Sciatic nerve (tissue), 2 donors: ENCODE measurements at regions not wholly inside any gene's neighbourhood (a gene's known extent, or its start where the extent isn't known, plus 50 kb on each side); places are given as distances from the start of the nearest gene placed in this dataset.
"Not testable (repeated sequence)": the region's sequence is repeated elsewhere in the genome, so short reads cannot be mapped to it uniquely, and the experiment has no call there.

Source experiments
- ATAC-seq: fragments of 200-7000 bp; cut with Tn5 transposase; one replicate; pipeline ENCODE4 v1.9.1; 2020; ENCODE audit warnings: mild to moderate bottlenecking, moderate library complexity
- DNase-seq: peaks from one replicate; pipeline ENCODE4 v3.0.0-alpha.2; 2020; ENCODE audit warnings: low spot score
- intact Hi-C: fragments of 100-400 bp; cut with DNase I; formaldehyde crosslinking; loops from one replicate; pipeline ENCODE4 v1.14.2; 2022
- donor health status: DM: no; HTN: no; CAD: no.
- donor health status: DM: no; HTN: no; CAD: no.

GRCh38 chr10:52368725-52369124 is 54.6 kb downstream of the DKK1 start:
- intact Hi-C loops, result no loop called here
- no peak for DNase-seq
- no peak for ATAC-seq

- ATAC-seq, intact Hi-C loops, DNase-seq: not testable (repeated sequence)
These were observed 60.1 kb downstream of the DKK1 start for GRCh38 chr10:52374207-52374606.

GRCh38 chr10:52376694-52377354 is 62.7 kb downstream of the DKK1 start:
- DNase-seq (no peak), ATAC-seq (no peak)
- intact Hi-C loops, result no loop called here

GRCh38 chr10:52378124-52378523 is 64.0 kb downstream of the DKK1 start:
- DNase-seq (no peak), ATAC-seq (no peak)
- intact Hi-C loops, result no loop called here

GRCh38 chr10:52379287-52379686 is 65.2 kb downstream of the DKK1 start:
- intact Hi-C loops, result no loop called here
- ATAC-seq (no peak), DNase-seq (no peak)

GRCh38 chr10:52383088-52383487 is 69.0 kb downstream of the DKK1 start:
- DNase-seq (no peak), ATAC-seq (no peak)
- intact Hi-C loops, result no loop called here

GRCh38 chr10:52387744-52388143 is 73.7 kb downstream of the DKK1 start:
- ATAC-seq (no peak), DNase-seq (no peak)
- intact Hi-C loops, result no loop called here

GRCh38 chr10:52390388-52390787 is 76.3 kb downstream of the DKK1 start:
- intact Hi-C loops, result no loop called here
- ATAC-seq, result no peak

GRCh38 chr10:52391927-52392602 is 78.0 kb downstream of the DKK1 start:
- intact Hi-C loops, result no loop called here
- DNase-seq, result no peak
- ATAC-seq, result no peak

More at GRCh38 chr10:52390388-52390787, 76.3 kb downstream of the DKK1 start:
- DNase-seq, result no peak

GRCh38 chr10:52394246-52394645 is 80.2 kb downstream of the DKK1 start:
- DNase-seq, result no peak
- intact Hi-C loops, result no loop called here
- ATAC-seq, result no peak

GRCh38 chr10:52400562-52400961 is 86.5 kb downstream of the DKK1 start:
- no peak for ATAC-seq
- intact Hi-C loops, result no loop called here
- no peak for DNase-seq

- ATAC-seq, intact Hi-C loops, DNase-seq: not testable (repeated sequence)
These were observed 89.7 kb downstream of the DKK1 start for GRCh38 chr10:52403801-52404200.

GRCh38 chr10:52409195-52409594 is 95.1 kb downstream of the DKK1 start:
- ATAC-seq (no peak), DNase-seq (no peak)
- intact Hi-C loops, result no loop called here

GRCh38 chr10:52409928-52410327 is 95.8 kb downstream of the DKK1 start:
- no peak for ATAC-seq
- no peak for DNase-seq
- intact Hi-C loops, result no loop called here

GRCh38 chr10:52410916-52411315 is 96.8 kb downstream of the DKK1 start:
- no peak for ATAC-seq
- intact Hi-C loops, result no loop called here

GRCh38 chr10:52419281-52419680 is 105.2 kb downstream of the DKK1 start:
- intact Hi-C loops, result no loop called here
- ATAC-seq, result no peak
- no peak for DNase-seq

More at GRCh38 chr10:52410916-52411315, 96.8 kb downstream of the DKK1 start:
- DNase-seq, result no peak

GRCh38 chr10:52420656-52421055 is 106.6 kb downstream of the DKK1 start:
- no peak for DNase-seq
- intact Hi-C loops, result no loop called here

GRCh38 chr10:52423369-52423768 is 109.3 kb downstream of the DKK1 start:
- DNase-seq (no peak), ATAC-seq (no peak)
- intact Hi-C loops, result no loop called here

More at GRCh38 chr10:52420656-52421055, 106.6 kb downstream of the DKK1 start:
- no peak for ATAC-seq

- ATAC-seq (no peak), DNase-seq (no peak)
- intact Hi-C loops, result no loop called here
These were observed 110.3 kb downstream of the DKK1 start for GRCh38 chr10:52424341-52424740.

GRCh38 chr10:52434734-52435133 is 120.7 kb downstream of the DKK1 start:
- intact Hi-C loops, result no loop called here
- DNase-seq (no peak), ATAC-seq (no peak)

- no peak for DNase-seq
These were observed 122.6 kb downstream of the DKK1 start for GRCh38 chr10:52436664-52437063.

More at GRCh38 chr10:52436664-52437063, 122.6 kb downstream of the DKK1 start:
- intact Hi-C loops, result no loop called here
- ATAC-seq, result no peak
